ENCODE measurements at regions not wholly inside any gene's neighbourhood (a gene's known extent, or its start where the extent isn't known, plus 50 kb on each side); places are given as distances from the start of the nearest gene placed in this dataset.

- peaks cover 11 to 12% of the 10 kb centered on the region in 2 donors for H3K4me1 ChIP-seq (replicated peaks in 1 of 2)
- no peak for ATAC-seq (replicated peaks in 6 of 8)
- in situ Hi-C loops (cut with MboI; ENCODE audit: low pct_unique_long_range_greater_than_20kb in 2 of 9, low sequenced_read_pairs in 9 of 9, unreplicated experiment in 9 of 9) = no loop called here
- H3K4me3 ChIP-seq = no peak overlapping the region
- H3K27ac ChIP-seq = no peak overlapping the region
- 70 to 100% (median 100%) methylated on average over 1 to 2 of the region's 2 CpGs; no CpG with 5 or more reads in 4 of the 10 experiments for WGBS, 10 experiments
These were observed 95.7 kb downstream of the ENC1 start for GRCh38 chr5:74544811-74545210.

GRCh38 chr5:74543162-74543995 lies 97.1 kb downstream of the ENC1 start:
- WGBS, 10 experiments = 0 to 29% (median 6%) methylated on average over 1 to 7 of the region's 14 CpGs; no CpG with 5 or more reads in 2 of the 10 experiments
- peak; percentile 87 to 93 (median 90) for ATAC-seq (replicated peaks in 6 of 8)
- H3K27ac ChIP-seq = peak overlapping the region in 1 of 2 donors; percentile 28
- in situ Hi-C loops (cut with MboI; ENCODE audit: low pct_unique_long_range_greater_than_20kb in 2 of 9, low sequenced_read_pairs in 9 of 9, unreplicated experiment in 9 of 9) = no loop called here
- H3K4me1 ChIP-seq (replicated peaks in 1 of 2) = peaks cover 11 to 12% of the 10 kb centered on the region in 2 donors
- H3K4me3 ChIP-seq = peak overlapping the region in 1 of 5 donors; percentile 10

- H3K27ac ChIP-seq = no peak overlapping the region
- no peak for ATAC-seq (replicated peaks in 6 of 8)
- WGBS, 10 experiments = 40 to 100% (median 83%) methylated on average over 1 to 2 of the region's 3 CpGs; no CpG with 5 or more reads in 1 of the 10 experiments
These were observed 98.0 kb downstream of the ENC1 start for GRCh38 chr5:74542482-74542881.

GRCh38 chr5:74541381-74541781 lies 99.1 kb downstream of the ENC1 start:
- in situ Hi-C loops (cut with MboI; ENCODE audit: low pct_unique_long_range_greater_than_20kb in 2 of 9, low sequenced_read_pairs in 9 of 9, unreplicated experiment in 9 of 9) = no loop called here
- peaks cover 11 to 12% of the 10 kb centered on the region in 2 donors for H3K4me1 ChIP-seq (replicated peaks in 1 of 2)
- peak in 3 of 8 experiments; percentile 25 to 42 (median 25) for ATAC-seq (replicated peaks in 6 of 8)
- 14 to 100% (median 67%) methylated on average over 1 of the region's 1 CpG; no CpG with 5 or more reads in 2 of the 10 experiments for WGBS, 10 experiments
- no peak overlapping the region for H3K27ac ChIP-seq
- no peak overlapping the region for H3K4me3 ChIP-seq

More at GRCh38 chr5:74542482-74542881, 98.0 kb downstream of the ENC1 start:
- in situ Hi-C loops (cut with MboI; ENCODE audit: low pct_unique_long_range_greater_than_20kb in 2 of 9, low sequenced_read_pairs in 9 of 9, unreplicated experiment in 9 of 9) = no loop called here
- Histone ChIP-seq H3K4me1 (replicated peaks in 1 of 2) (peaks cover 11 to 12% of the 10 kb centered on the region in 2 donors), H3K4me3 (no peak overlapping the region)

- ATAC-seq (replicated peaks in 6 of 8) = no peak
- in situ Hi-C loops (cut with MboI; ENCODE audit: low pct_unique_long_range_greater_than_20kb in 2 of 9, low sequenced_read_pairs in 9 of 9, unreplicated experiment in 9 of 9) = no loop called here
- Histone ChIP-seq H3K27ac (no peak overlapping the region), H3K4me3 (no peak overlapping the region), H3K4me1 (replicated peaks in 1 of 2) (peaks cover 11 to 12% of the 10 kb centered on the region in 2 donors)
- 57 to 100% (median 80%) methylated on average over 1 of the region's 1 CpG; no CpG with 5 or more reads in 3 of the 10 experiments for WGBS, 10 experiments
These were observed 99.9 kb downstream of the ENC1 start for GRCh38 chr5:74540622-74541021.

GRCh38 chr5:74539986-74540385 lies 100.5 kb downstream of the ENC1 start:
- peak in 1 of 8 experiments; percentile 10 for ATAC-seq (replicated peaks in 6 of 8)
- WGBS, 10 experiments = 59 to 100% (median 70%) methylated on average over 3 to 7 of the region's 7 CpGs; no CpG with 5 or more reads in 1 of the 10 experiments
- H3K27ac ChIP-seq = no peak overlapping the region
- no peak overlapping the region for H3K4me3 ChIP-seq
- in situ Hi-C loops (cut with MboI; ENCODE audit: low pct_unique_long_range_greater_than_20kb in 2 of 9, low sequenced_read_pairs in 9 of 9, unreplicated experiment in 9 of 9) = no loop called here
- H3K4me1 ChIP-seq (replicated peaks in 1 of 2) = peaks cover 11 to 12% of the 10 kb centered on the region in 2 donors

GRCh38 chr5:74538206-74538661 lies 102.3 kb downstream of the ENC1 start:
- H3K27ac ChIP-seq = no peak overlapping the region
- peaks cover 3 to 5% of the 10 kb centered on the region in 2 donors for H3K4me1 ChIP-seq (replicated peaks in 1 of 2)
- in situ Hi-C loops (cut with MboI; ENCODE audit: low pct_unique_long_range_greater_than_20kb in 2 of 9, low sequenced_read_pairs in 9 of 9, unreplicated experiment in 9 of 9) = no loop called here
- 0 to 100% (median 47%) methylated on average over 1 to 3 of the region's 3 CpGs; no CpG with 5 or more reads in 3 of the 10 experiments for WGBS, 10 experiments
- no peak overlapping the region for H3K4me3 ChIP-seq
- peak in 2 of 8 experiments; percentile 39 to 43 for ATAC-seq (replicated peaks in 6 of 8)

GRCh38 chr5:74536658-74537057 lies 103.9 kb downstream of the ENC1 start:
- ATAC-seq (replicated peaks in 6 of 8) = no peak
- Histone ChIP-seq H3K27ac (no peak overlapping the region), H3K4me3 (no peak overlapping the region), H3K4me1 (replicated peaks in 1 of 2) (no peaks in the 10 kb centered on the region)
- WGBS, 10 experiments = 67 to 100% (median 79%) methylated on average over 1 of the region's 1 CpG; no CpG with 5 or more reads in 4 of the 10 experiments
- in situ Hi-C loops (cut with MboI; ENCODE audit: low pct_unique_long_range_greater_than_20kb in 2 of 9, low sequenced_read_pairs in 9 of 9, unreplicated experiment in 9 of 9) = no loop called here

GRCh38 chr5:74535926-74536325 lies 104.6 kb downstream of the ENC1 start:
- no peaks in the 10 kb centered on the region for H3K4me1 ChIP-seq (replicated peaks in 1 of 2)
- in situ Hi-C loops (cut with MboI; ENCODE audit: low pct_unique_long_range_greater_than_20kb in 2 of 9, low sequenced_read_pairs in 9 of 9, unreplicated experiment in 9 of 9) = no loop called here
- WGBS, 10 experiments = 72 to 94% (median 91%) methylated on average over 2 of the region's 2 CpGs; no CpG with 5 or more reads in 4 of the 10 experiments
- no peak for ATAC-seq (replicated peaks in 6 of 8)
- H3K4me3 ChIP-seq = no peak overlapping the region
- H3K27ac ChIP-seq = no peak overlapping the region

GRCh38 chr5:74534397-74535129 lies 106.0 kb downstream of the ENC1 start:
- Histone ChIP-seq H3K4me1 (replicated peaks in 1 of 2) (no peaks in the 10 kb centered on the region), H3K27ac (no peak overlapping the region), H3K4me3 (no peak overlapping the region)
- no peak for ATAC-seq (replicated peaks in 6 of 8)
- in situ Hi-C loops (cut with MboI; ENCODE audit: low pct_unique_long_range_greater_than_20kb in 2 of 9, low sequenced_read_pairs in 9 of 9, unreplicated experiment in 9 of 9) = no loop called here
- WGBS, 10 experiments = 44 to 100% (median 89%) methylated on average over 1 to 2 of the region's 2 CpGs

- Histone ChIP-seq H3K4me3 (no peak overlapping the region), H3K4me1 (replicated peaks in 1 of 2) (no peaks in the 10 kb centered on the region), H3K27ac (no peak overlapping the region)
- peak in 3 of 8 experiments; percentile 61 to 84 (median 81) for ATAC-seq (replicated peaks in 6 of 8)
- WGBS, 10 experiments = 17 to 83% (median 62%) methylated on average over 2 to 4 of the region's 4 CpGs
- in situ Hi-C loops (cut with MboI; ENCODE audit: low pct_unique_long_range_greater_than_20kb in 2 of 9, low sequenced_read_pairs in 9 of 9, unreplicated experiment in 9 of 9) = no loop called here
These were observed 110.0 kb downstream of the ENC1 start for GRCh38 chr5:74530326-74531050.

- 82 to 100% (median 94%) methylated on average over 1 to 7 of the region's 7 CpGs; no CpG with 5 or more reads in 1 of the 10 experiments for WGBS, 10 experiments
- H3K4me1 ChIP-seq (replicated peaks in 1 of 2) = no peaks in the 10 kb centered on the region
- ATAC-seq (replicated peaks in 6 of 8) = peak in 1 of 8 experiments; percentile 46
- in situ Hi-C loops (cut with MboI; ENCODE audit: low pct_unique_long_range_greater_than_20kb in 2 of 9, low sequenced_read_pairs in 9 of 9, unreplicated experiment in 9 of 9) = no loop called here
- no peak overlapping the region for H3K27ac ChIP-seq
- H3K4me3 ChIP-seq = no peak overlapping the region
These were observed 111.4 kb downstream of the ENC1 start for GRCh38 chr5:74529101-74529500.
